GM12864 (cell line): ENCODE measurements at regions not wholly inside any gene's neighbourhood (a gene's known extent, or its start where the extent isn't known, plus 50 kb on each side); places are given as distances from the start of the nearest gene placed in this dataset.

Experiments
- DNase-seq: peaks from one replicate; pipeline ENCODE4 v3.0.0-alpha.2; 2011; ENCODE audit warnings: low read depth
- H3K4me3 ChIP-seq: 2 replicates; pipeline ENCODE4 v1.5.1; 2011; ENCODE audit warnings: mild to moderate bottlenecking, low read depth, low read length, control low read depth
- TF ChIP-seq, protein P1 (sequence below): IDR thresholded peaks from 2 replicates; pipeline ENCODE4 v1.5.1; 2011; ENCODE audit warnings: low read depth, mild to moderate bottlenecking, moderate library complexity, low read length, control low read depth, inconsistent platforms; ENCODE audit errors: missing control alignments

GRCh38 chr12:115770643-115771042 is 506.9 kb downstream of the MED13L start:
- DNase-seq, result no peak
- TF ChIP-seq, protein P1, sequence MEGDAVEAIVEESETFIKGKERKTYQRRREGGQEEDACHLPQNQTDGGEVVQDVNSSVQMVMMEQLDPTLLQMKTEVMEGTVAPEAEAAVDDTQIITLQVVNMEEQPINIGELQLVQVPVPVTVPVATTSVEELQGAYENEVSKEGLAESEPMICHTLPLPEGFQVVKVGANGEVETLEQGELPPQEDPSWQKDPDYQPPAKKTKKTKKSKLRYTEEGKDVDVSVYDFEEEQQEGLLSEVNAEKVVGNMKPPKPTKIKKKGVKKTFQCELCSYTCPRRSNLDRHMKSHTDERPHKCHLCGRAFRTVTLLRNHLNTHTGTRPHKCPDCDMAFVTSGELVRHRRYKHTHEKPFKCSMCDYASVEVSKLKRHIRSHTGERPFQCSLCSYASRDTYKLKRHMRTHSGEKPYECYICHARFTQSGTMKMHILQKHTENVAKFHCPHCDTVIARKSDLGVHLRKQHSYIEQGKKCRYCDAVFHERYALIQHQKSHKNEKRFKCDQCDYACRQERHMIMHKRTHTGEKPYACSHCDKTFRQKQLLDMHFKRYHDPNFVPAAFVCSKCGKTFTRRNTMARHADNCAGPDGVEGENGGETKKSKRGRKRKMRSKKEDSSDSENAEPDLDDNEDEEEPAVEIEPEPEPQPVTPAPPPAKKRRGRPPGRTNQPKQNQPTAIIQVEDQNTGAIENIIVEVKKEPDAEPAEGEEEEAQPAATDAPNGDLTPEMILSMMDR, result no peak

DNA sequence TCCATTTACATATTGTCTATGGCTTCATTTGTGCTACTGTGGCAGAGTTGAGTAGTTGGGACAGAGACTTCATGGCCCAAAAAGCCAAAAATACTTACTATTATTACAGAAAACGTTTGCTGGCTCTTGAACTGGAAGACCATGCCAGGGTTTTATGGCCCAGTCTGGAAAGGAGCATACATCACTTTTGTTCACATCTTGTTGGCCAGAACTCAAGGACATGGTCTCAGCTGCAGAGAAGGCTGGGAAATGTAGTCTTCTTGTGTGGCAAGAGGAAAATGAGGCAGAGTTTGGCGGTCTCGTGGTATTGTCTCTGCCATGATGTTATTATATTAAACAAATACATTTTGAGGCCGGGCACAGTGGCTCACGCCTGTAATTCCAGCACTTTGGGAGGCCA is 509.6 kb downstream of the MED13L start:
- no peak for DNase-seq
- TF ChIP-seq, protein P1, result no peak
- no peak overlapping the region for H3K4me3 ChIP-seq

More at GRCh38 chr12:115770643-115771042, 506.9 kb downstream of the MED13L start:
- H3K4me3 ChIP-seq, result no peak overlapping the region

GRCh38 chr12:115763982-115764621 is 513.4 kb downstream of the MED13L start:
- no peak for DNase-seq
- TF ChIP-seq, protein P1, result no peak
- H3K4me3 ChIP-seq, result no peak overlapping the region

GRCh38 chr12:115763376-115763775 is 514.1 kb downstream of the MED13L start:
- H3K4me3 ChIP-seq, result no peak overlapping the region
- no peak for DNase-seq
- TF ChIP-seq, protein P1, result no peak

- H3K4me3 ChIP-seq, result no peak overlapping the region
- no peak for DNase-seq
- TF ChIP-seq, protein P1, result no peak
Observed at GRCh38 chr12:115762936-115763335, 514.6 kb downstream of the MED13L start.

DNA sequence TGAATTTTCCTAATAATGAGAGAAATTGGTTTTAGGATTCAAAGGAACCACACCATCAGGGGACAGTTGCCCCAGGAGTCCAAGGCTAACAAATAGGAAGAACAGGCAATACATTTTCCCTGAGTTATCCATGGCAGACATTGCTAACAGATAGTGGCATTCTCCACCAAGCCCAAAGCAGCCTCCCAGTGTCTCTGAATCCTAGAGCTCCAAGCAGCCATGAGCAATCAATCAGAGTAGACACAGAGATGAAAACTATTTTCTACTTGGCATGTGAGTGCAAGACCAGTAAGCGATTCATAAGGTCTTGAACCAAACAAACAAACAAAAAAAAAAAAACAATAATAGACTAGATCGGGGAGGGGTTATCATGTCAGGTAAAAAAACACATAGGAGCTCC is 515.7 kb downstream of the MED13L start:
- TF ChIP-seq, protein P1, result no peak
- no peak overlapping the region for H3K4me3 ChIP-seq
- no peak for DNase-seq

GRCh38 chr12:115760231-115760630 is 517.3 kb downstream of the MED13L start:
- no peak for DNase-seq
- no peak overlapping the region for H3K4me3 ChIP-seq
- TF ChIP-seq, protein P1, result no peak
